ENCODE measurements at regions not wholly inside any gene's neighbourhood (a gene's known extent, or its start where the extent isn't known, plus 50 kb on each side); places are given as distances from the start of the nearest gene placed in this dataset.

- Histone ChIP-seq H3K4me1 (ENCODE audit: control insufficient read depth, insufficient read depth, low read depth, low read length) (peaks cover 15% of the 10 kb centered on the region), H4K8ac (ENCODE audit: low read length) (no peak overlapping the region), H3K9ac (ENCODE audit: low read length) (no peak overlapping the region), H3K27ac (ENCODE audit: low read length, poor library complexity, severe bottlenecking) (no peak overlapping the region), H4K91ac (ENCODE audit: low read length) (no peak overlapping the region), H2AK5ac (ENCODE audit: low read length, severe bottlenecking) (no peak overlapping the region), H3K23ac (ENCODE audit: low read length in 2 of 2) (no peak overlapping the region), H3K14ac (ENCODE audit: low read length in 2 of 2) (no peak overlapping the region), H3K4me3 (ENCODE audit: insufficient read depth in 1 of 2, low read depth in 1 of 2, low read length in 2 of 2) (no peak overlapping the region), H3K27me3 (ENCODE audit: control insufficient read depth in 1 of 2, insufficient read depth in 1 of 2, low read length in 2 of 2) (no peaks in the 10 kb centered on the region), H2BK15ac (ENCODE audit: low read depth, poor library complexity, severe bottlenecking) (no peak overlapping the region), H3K18ac (ENCODE audit: low read depth in 1 of 2, low read length in 2 of 2) (no peak overlapping the region), H2BK120ac (ENCODE audit: low read depth, low read length) (no peak overlapping the region), H3K9me3 (ENCODE audit: control insufficient read depth, low read length) (peaks cover 9% of the 10 kb centered on the region), H2BK5ac (ENCODE audit: low read depth, low read length, poor library complexity, severe bottlenecking) (no peak overlapping the region), H3K4me2 (ENCODE audit: low read length, poor library complexity, severe bottlenecking) (no peak overlapping the region), H2BK12ac (ENCODE audit: low read length in 2 of 2) (no peak overlapping the region), H2AFZ (ENCODE audit: low read depth, low read length) (no peak overlapping the region), H3K36me3 (ENCODE audit: control insufficient read depth in 1 of 2, insufficient read depth in 2 of 2, low read depth in 1 of 2, low read length in 2 of 2) (no peaks in the 10 kb centered on the region), H3K4ac (ENCODE audit: low read depth in 1 of 2, low read length in 2 of 2) (no peak overlapping the region), H3K79me1 (replicated peaks; ENCODE audit: low read length, poor library complexity, severe bottlenecking) (no peaks in the 10 kb centered on the region)
- DNase-seq: no peak
- WGBS: 95% methylated on average over 17 of the region's 17 CpGs
Measured at GRCh38 chr2:8157621-8158430, 524.0 kb upstream of the ID2 start.

GRCh38 chr2:8158711-8159110, 523.1 kb upstream of the ID2 start:
- Histone ChIP-seq H2BK15ac (ENCODE audit: low read depth, poor library complexity, severe bottlenecking) (no peak overlapping the region), H3K14ac (ENCODE audit: low read length in 2 of 2) (no peak overlapping the region), H3K4me3 (ENCODE audit: insufficient read depth in 1 of 2, low read depth in 1 of 2, low read length in 2 of 2) (no peak overlapping the region), H3K79me1 (replicated peaks; ENCODE audit: low read length, poor library complexity, severe bottlenecking) (no peaks in the 10 kb centered on the region), H3K36me3 (ENCODE audit: control insufficient read depth in 1 of 2, insufficient read depth in 2 of 2, low read depth in 1 of 2, low read length in 2 of 2) (no peaks in the 10 kb centered on the region), H2BK120ac (ENCODE audit: low read depth, low read length) (no peak overlapping the region), H2BK12ac (ENCODE audit: low read length in 2 of 2) (no peak overlapping the region), H2AFZ (ENCODE audit: low read depth, low read length) (no peak overlapping the region), H3K27me3 (ENCODE audit: control insufficient read depth in 1 of 2, insufficient read depth in 1 of 2, low read length in 2 of 2) (no peaks in the 10 kb centered on the region), H3K23ac (ENCODE audit: low read length in 2 of 2) (no peak overlapping the region), H3K27ac (ENCODE audit: low read length, poor library complexity, severe bottlenecking) (no peak overlapping the region), H2AK5ac (ENCODE audit: low read length, severe bottlenecking) (no peak overlapping the region), H4K91ac (ENCODE audit: low read length) (no peak overlapping the region), H3K18ac (ENCODE audit: low read depth in 1 of 2, low read length in 2 of 2) (no peak overlapping the region), H3K9me3 (ENCODE audit: control insufficient read depth, low read length) (peaks cover 9% of the 10 kb centered on the region), H3K9ac (ENCODE audit: low read length) (no peak overlapping the region), H3K4me1 (ENCODE audit: control insufficient read depth, insufficient read depth, low read depth, low read length) (peaks cover 15% of the 10 kb centered on the region), H2BK5ac (ENCODE audit: low read depth, low read length, poor library complexity, severe bottlenecking) (no peak overlapping the region), H3K4me2 (ENCODE audit: low read length, poor library complexity, severe bottlenecking) (no peak overlapping the region), H4K8ac (ENCODE audit: low read length) (no peak overlapping the region), H3K4ac (ENCODE audit: low read depth in 1 of 2, low read length in 2 of 2) (no peak overlapping the region)
- DNase-seq: no peak
- 97% methylated on average over 6 of the region's 6 CpGs for WGBS

- Histone ChIP-seq H3K9me3 (ENCODE audit: control insufficient read depth, low read length) (peaks cover 9% of the 10 kb centered on the region), H3K18ac (ENCODE audit: low read depth in 1 of 2, low read length in 2 of 2) (no peak overlapping the region), H3K4me2 (ENCODE audit: low read length, poor library complexity, severe bottlenecking) (no peak overlapping the region), H2AK5ac (ENCODE audit: low read length, severe bottlenecking) (no peak overlapping the region), H3K9ac (ENCODE audit: low read length) (no peak overlapping the region), H3K27ac (ENCODE audit: low read length, poor library complexity, severe bottlenecking) (no peak overlapping the region), H3K4me1 (ENCODE audit: control insufficient read depth, insufficient read depth, low read depth, low read length) (peaks cover 15% of the 10 kb centered on the region), H3K27me3 (ENCODE audit: control insufficient read depth in 1 of 2, insufficient read depth in 1 of 2, low read length in 2 of 2) (no peaks in the 10 kb centered on the region), H3K4me3 (ENCODE audit: insufficient read depth in 1 of 2, low read depth in 1 of 2, low read length in 2 of 2) (no peak overlapping the region), H4K91ac (ENCODE audit: low read length) (no peak overlapping the region), H3K14ac (ENCODE audit: low read length in 2 of 2) (no peak overlapping the region), H2BK120ac (ENCODE audit: low read depth, low read length) (no peak overlapping the region), H3K4ac (ENCODE audit: low read depth in 1 of 2, low read length in 2 of 2) (no peak overlapping the region), H2BK5ac (ENCODE audit: low read depth, low read length, poor library complexity, severe bottlenecking) (no peak overlapping the region), H2BK15ac (ENCODE audit: low read depth, poor library complexity, severe bottlenecking) (no peak overlapping the region), H2BK12ac (ENCODE audit: low read length in 2 of 2) (no peak overlapping the region), H4K8ac (ENCODE audit: low read length) (no peak overlapping the region), H3K23ac (ENCODE audit: low read length in 2 of 2) (no peak overlapping the region), H2AFZ (ENCODE audit: low read depth, low read length) (no peak overlapping the region), H3K79me1 (replicated peaks; ENCODE audit: low read length, poor library complexity, severe bottlenecking) (no peaks in the 10 kb centered on the region), H3K36me3 (ENCODE audit: control insufficient read depth in 1 of 2, insufficient read depth in 2 of 2, low read depth in 1 of 2, low read length in 2 of 2) (no peaks in the 10 kb centered on the region)
- WGBS: 89% methylated on average over 13 of the region's 13 CpGs
- DNase-seq: no peak
Measured at GRCh38 chr2:8159211-8159965, 522.5 kb upstream of the ID2 start.

GRCh38 chr2:8159966-8160603, 521.8 kb upstream of the ID2 start:
- H3K9ac ChIP-seq (ENCODE audit: low read length): no peak overlapping the region
- H3K4me2 ChIP-seq (ENCODE audit: low read length, poor library complexity, severe bottlenecking): no peak overlapping the region
- no peak overlapping the region for H2AK5ac ChIP-seq (ENCODE audit: low read length, severe bottlenecking)
- no peak overlapping the region for H2BK120ac ChIP-seq (ENCODE audit: low read depth, low read length)
- no peak overlapping the region for H2BK15ac ChIP-seq (ENCODE audit: low read depth, poor library complexity, severe bottlenecking)
- no peak overlapping the region for H2BK12ac ChIP-seq (ENCODE audit: low read length in 2 of 2)
- H2AFZ ChIP-seq (ENCODE audit: low read depth, low read length): no peak overlapping the region
- no peak overlapping the region for H3K4ac ChIP-seq (ENCODE audit: low read depth in 1 of 2, low read length in 2 of 2)
- H3K23ac ChIP-seq (ENCODE audit: low read length in 2 of 2): no peak overlapping the region
- H4K8ac ChIP-seq (ENCODE audit: low read length): no peak overlapping the region
- no peak overlapping the region for H2BK5ac ChIP-seq (ENCODE audit: low read depth, low read length, poor library complexity, severe bottlenecking)
- DNase-seq: no peak
- H3K27ac ChIP-seq (ENCODE audit: low read length, poor library complexity, severe bottlenecking): no peak overlapping the region
- peaks cover 15% of the 10 kb centered on the region for H3K4me1 ChIP-seq (ENCODE audit: control insufficient read depth, insufficient read depth, low read depth, low read length)
- H4K91ac ChIP-seq (ENCODE audit: low read length): no peak overlapping the region
- 86% methylated on average over 4 of the region's 4 CpGs for WGBS
- no peaks in the 10 kb centered on the region for H3K79me1 ChIP-seq (replicated peaks; ENCODE audit: low read length, poor library complexity, severe bottlenecking)
- no peaks in the 10 kb centered on the region for H3K27me3 ChIP-seq (ENCODE audit: control insufficient read depth in 1 of 2, insufficient read depth in 1 of 2, low read length in 2 of 2)
- no peak overlapping the region for H3K14ac ChIP-seq (ENCODE audit: low read length in 2 of 2)
- H3K36me3 ChIP-seq (ENCODE audit: control insufficient read depth in 1 of 2, insufficient read depth in 2 of 2, low read depth in 1 of 2, low read length in 2 of 2): no peaks in the 10 kb centered on the region
- no peak overlapping the region for H3K4me3 ChIP-seq (ENCODE audit: insufficient read depth in 1 of 2, low read depth in 1 of 2, low read length in 2 of 2)
- peaks cover 9% of the 10 kb centered on the region for H3K9me3 ChIP-seq (ENCODE audit: control insufficient read depth, low read length)
- H3K18ac ChIP-seq (ENCODE audit: low read depth in 1 of 2, low read length in 2 of 2): no peak overlapping the region

All from mesenchymal stem cell (in vitro differentiated cells and primary cell).